Dedifferentiated amniotic fluid mesenchymal stem cell (primary cell): ENCODE measurements at regions not wholly inside any gene's neighbourhood (a gene's known extent, or its start where the extent isn't known, plus 50 kb on each side); places are given as distances from the start of the nearest gene placed in this dataset.
"Not testable (repeated sequence)": the region's sequence is repeated elsewhere in the genome, so short reads cannot be mapped to it uniquely, and the experiment has no call there.

Experiments
- DNase-seq: peaks from one replicate; pipeline ENCODE4 v3.0.0-alpha.2; 2016; ENCODE audit errors: extremely low spot score

DNA sequence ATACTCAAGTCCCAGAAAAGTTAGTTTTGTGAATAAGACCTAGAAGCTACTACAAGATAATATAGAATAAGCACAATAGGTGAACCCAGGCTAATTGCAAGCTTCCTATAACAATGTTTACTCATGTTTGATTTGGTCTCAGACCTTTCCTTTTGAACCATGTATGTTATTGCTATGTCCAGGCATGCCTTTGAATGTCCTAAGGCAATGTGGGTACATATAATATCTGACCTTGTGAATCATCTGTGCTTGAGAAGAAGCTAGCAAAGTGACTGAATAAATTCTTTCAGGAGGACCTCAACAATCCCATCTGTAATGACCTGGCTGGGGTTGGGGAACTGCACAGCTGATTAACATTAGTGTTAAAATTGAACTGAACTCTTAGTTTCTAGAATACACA lies 1285.9 kb upstream of the CELF4 start:
- DNase-seq, result no peak

DNA sequence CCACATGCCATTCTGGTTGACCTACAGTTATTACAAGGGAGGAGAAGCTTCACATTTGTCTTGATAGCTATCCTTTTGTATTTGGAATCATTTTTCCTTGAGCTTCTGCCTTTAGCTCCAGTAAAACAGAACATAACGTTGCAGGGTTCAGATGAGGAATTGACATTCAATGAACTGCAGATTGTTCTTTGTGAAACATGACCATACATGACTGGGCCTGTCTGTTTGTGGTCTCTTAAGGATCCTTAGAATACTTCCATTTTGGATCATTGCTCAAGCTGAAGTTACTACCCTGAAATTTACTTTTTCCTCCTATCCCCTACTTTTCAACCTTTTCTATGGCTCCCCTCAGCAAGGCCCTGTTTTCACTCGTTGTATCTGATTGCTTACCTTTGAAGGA lies 1281.7 kb upstream of the CELF4 start:
- DNase-seq, result no peak

DNA sequence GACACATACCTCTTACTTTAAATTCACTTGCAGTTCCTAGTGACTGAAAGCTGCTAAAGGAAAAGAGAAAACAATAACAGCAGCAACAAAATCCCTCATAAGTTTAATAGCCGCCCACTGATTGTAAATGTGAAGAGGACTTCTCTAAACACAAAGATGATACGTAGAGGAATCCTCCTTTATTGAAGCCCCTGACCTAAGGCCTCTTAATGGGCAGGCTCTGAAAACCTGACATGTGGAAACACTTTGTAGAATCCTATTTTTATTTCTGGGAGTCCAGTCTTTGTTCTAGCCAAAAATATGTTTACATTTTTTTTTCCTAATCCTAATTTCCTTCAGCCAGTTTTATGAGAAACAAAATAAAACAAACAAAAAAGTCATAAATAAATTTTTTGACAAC lies 1277.7 kb upstream of the CELF4 start:
- no peak for DNase-seq

DNA sequence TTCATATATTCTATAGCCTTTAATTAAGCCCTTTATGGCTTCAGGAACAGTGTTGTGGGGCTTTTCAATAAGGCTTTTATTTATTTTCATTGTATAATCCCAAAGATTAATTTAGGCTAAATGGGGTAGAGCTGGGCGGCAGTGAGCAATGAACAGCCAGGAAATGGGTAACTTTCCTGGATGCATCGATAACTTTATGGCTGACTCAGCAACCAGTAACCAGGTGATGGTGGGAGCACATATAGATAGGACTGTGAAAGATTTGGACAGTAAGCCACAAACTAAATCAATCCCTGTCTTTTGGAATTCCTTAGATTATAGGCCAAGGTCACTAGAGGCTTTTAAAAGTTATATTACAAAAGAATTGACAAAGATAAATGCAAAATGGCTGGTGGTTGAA lies 1260.6 kb upstream of the CELF4 start:
- no peak for DNase-seq

DNA sequence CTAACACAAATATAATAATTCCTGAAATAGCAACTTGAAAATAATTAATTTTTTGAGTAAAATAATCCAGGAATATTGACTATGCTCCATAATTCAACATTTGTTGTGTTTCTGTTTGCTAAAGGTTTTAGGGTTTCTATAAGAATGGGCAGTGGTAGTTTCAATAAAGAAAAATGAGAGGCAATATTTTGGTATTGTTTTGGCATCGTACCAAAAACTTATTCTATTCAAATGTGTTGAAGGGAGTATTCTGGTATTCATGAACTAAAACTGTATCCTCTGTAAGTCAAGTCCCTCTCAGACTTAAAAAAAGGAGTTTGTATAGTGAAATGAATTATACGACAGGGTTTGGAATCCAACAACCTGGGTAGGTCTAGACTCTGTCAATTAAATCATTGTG lies 1245.6 kb upstream of the CELF4 start:
- DNase-seq, result no peak

DNA sequence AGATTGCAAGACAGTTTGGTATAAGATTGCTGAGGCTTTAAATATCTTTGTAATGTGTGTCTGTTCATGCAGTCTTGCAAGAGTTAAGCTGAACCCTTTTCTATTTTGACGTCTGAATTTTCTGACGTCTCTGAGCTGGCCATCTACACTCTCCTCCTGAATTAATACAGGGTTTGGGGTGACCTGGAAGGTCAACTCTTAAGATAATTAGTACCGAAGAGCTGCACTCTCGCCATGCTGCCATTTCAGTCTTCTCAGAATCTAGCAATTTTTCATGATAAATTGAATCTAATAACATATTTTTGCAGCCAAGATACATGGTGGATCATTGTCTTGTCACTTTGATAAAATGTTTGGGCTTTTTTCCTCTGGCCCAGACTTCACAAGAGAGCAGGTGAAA lies 1245.2 kb upstream of the CELF4 start:
- DNase-seq, result no peak

DNA sequence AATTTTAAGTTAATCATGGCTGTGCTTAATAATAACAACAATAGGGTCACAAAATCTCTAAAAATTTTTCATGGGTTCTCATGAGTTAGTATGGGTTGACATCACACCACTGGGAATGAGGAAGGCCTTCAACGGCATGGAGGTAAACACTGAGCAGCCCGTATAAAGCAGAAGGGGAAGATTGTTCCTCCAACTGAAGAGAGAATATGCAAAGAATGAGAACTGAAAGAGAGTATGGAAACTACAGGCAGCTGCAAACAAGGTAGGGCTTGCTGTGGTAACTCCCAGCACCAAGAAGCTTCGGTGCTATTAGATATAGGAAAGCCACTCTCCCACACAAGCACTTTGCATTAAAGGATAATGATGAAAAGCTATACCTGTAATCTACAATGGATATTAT lies 1242.3 kb upstream of the CELF4 start:
- DNase-seq, result no peak

DNA sequence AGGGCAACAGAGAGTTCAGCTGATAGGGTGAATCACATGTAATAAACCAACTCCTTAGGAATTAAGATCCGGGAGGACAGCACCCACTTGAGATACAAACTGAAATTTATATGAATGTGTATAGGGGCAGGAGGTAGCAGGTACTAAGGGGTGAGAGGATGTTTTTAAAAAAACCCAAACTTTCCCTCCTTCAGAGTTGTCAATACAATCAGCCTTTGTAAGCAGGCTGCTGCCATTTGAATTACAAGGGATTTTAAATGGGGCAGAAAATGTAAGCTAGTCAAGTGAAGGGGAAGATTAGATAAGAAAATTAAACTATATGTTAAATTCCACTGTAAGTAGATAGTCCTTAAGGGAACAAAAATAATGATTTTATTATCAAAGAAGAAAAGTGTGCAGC lies 1239.7 kb upstream of the CELF4 start:
- DNase-seq, result no peak

DNA sequence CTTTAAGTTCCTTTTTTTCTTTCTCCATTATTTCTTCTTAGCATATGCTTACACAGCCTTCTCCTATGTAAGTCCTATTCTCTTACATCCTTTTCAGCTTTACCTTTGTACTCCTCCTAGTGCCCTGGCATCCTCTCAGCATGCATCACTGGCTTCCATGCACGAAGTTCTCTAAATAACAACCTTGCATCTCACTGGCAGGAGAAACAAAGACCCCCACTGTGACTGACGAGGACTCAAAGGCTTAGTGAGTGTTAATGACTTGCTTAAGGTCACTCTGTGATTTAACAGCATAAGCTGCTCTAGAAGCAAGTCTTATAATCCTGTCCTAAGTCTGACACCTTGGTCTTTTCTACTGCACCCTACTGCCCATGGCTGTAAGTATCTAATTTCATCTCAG lies 1236.0 kb upstream of the CELF4 start:
- no peak for DNase-seq

DNA sequence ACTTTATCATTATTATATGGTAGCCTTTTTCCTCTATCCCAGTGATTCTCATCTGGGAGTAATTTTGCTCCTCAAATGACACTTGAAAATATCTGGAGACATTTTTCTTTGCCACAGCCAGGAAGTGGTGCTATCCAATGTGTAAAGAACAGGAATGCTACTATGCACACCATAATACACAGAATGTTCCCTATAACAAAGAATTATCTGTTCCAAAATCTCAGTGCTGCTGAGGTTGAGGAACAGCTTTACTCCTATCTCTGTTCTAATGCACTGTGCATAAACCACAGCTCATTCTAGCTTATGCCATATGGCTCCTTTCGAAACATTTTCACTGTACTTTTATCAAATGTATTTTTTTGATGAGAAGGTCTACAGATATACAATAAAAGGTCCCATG lies 1231.2 kb upstream of the CELF4 start:
- DNase-seq, result no peak

DNA sequence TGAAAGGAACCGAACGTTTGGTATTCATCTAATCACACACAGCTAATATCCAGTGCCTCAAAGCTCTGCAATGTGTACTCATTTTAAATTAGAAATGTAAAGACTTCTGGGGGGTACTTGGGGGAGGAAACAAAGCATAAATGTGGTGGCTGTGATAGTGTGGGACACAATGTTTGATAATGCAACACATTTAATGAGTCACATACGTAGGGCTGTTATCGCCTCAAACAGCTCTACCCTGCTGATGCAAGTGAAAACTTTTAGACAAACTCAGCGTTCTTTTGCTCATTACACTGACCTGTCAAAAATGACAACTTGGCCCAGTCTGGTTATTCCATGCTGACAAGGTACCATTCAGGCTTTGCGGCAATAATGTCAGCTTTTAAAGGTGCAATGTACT lies 1227.1 kb upstream of the CELF4 start:
- DNase-seq, result no peak

DNA sequence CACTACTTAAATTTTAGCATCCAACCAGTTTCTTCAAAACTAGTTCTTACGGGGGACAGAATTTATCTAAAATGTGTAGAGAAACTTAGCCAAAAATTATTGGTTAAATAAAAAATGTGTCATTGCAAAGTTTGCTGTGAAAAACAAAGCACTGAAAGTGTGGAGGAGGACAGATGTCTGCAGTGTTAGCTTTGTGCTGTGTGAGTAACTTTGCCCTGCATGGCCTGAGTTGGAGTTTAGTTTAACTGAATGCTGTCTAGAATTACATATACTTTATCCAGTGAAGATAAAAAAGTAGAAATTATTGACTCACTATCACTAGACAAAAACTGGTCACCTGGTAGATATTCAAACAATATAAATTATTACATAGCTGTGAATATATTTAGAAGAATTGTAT lies 1225.2 kb upstream of the CELF4 start:
- DNase-seq, result no peak

DNA sequence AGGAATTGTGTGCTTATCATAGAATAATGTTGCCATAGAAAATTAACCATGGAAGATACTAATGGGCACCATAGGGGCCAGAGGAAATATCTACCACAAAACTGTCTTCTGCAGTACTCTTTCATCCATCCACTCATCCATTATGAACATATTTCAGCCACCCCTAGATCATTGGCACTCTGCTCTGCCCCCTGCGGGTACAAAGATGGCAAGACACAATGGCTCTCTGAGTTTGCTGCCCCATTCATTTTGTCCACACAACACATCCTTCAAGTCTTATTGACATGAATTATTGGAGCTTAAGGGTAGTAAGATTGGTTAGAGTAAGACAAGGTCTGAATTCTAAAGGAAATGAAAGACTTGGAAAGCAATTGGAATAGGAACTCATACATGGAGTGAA lies 1224.7 kb upstream of the CELF4 start:
- no peak for DNase-seq

DNA sequence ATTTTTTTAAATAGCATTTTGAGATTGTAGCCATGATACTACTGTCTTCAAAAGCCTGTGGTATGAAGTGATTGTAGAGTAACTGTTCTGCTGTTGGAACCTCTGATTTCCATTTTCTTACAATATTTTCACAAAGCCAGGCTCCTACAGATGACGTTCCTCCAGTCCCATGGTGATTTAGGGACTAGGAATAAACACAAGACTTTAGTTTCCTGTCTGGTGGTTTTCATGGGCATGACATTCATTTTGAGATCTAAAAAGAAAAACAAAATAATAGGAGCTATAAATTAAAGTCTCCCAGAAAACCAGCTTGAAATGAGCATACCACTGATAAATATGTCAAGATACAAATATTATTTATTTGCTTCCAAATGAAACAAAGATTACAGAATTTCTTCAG lies 1223.5 kb upstream of the CELF4 start:
- no peak for DNase-seq

DNA sequence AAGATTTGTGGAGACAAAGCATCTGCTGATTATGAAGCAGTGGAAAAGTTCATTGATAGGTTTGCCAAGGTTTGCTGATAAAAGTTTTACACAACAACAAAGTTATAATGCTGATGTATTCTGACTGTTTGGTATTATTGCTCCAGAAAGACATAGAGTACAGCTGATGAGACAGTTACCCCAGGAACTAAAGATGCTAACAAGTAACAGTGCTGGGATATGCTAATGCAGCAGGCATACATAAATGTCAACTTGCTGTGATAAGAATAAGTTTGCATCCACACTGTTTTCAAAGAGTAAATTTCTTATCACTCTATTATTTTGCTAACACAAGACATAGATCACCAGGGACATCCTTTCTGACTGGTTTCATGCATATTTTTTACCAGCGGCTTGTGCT lies 1221.3 kb upstream of the CELF4 start:
- no peak for DNase-seq

DNA sequence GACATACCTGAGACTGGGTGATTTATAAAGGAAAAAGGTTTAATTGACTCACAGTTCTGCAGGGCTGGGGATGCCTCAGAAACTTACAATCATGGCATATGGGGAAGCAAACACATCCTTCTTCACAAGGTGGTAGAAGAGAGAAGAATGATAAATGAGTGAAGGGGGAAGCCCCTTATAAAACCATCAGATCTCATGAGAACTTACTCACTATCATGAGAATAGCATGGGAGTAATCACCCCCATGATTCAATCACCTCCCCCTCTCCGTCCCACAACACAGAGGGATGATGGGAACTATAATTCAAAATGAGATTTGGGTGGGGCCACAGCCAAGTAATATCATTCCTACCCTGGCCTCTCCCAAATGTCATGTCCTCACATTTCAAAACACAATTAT lies 1206.0 kb upstream of the CELF4 start:
- DNase-seq, result not testable (repeated sequence)

DNA sequence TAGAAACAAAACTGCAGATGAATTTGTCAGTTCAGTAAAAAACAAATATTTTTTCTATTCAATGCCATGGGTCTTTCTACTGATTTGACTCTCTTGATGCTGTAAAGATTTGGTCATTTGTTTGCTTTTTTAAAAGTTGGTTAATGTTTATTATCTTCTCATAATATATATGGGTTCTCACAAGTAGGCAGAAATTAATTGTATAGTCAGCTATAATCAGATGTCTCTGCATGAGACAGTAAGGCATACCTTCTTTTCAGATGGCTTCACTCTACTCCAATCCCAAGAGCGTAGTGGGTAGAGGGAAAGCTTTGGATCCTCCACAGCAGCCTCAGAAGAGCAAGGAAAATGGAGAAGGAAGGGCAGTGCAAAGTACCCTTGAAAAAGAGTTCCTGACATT lies 1202.9 kb upstream of the CELF4 start:
- no peak for DNase-seq

DNA sequence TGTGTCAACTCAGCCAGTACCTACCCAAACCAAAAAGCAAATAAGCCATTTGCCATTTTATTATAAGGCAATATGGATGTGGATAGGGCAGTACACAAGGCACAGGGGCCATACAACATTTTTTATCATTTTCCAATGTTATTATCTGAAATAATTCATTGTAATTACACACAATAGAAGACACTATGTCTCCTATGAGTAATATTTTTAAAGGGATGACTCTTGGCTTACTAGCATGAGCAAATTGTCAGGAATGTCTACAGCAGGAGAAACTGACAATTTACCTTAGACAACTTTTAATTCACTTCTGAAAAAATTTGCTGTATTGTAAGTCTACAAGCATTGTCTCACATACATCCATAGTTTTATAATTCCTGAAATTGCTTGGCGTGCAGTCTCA lies 1193.9 kb upstream of the CELF4 start:
- no peak for DNase-seq

DNA sequence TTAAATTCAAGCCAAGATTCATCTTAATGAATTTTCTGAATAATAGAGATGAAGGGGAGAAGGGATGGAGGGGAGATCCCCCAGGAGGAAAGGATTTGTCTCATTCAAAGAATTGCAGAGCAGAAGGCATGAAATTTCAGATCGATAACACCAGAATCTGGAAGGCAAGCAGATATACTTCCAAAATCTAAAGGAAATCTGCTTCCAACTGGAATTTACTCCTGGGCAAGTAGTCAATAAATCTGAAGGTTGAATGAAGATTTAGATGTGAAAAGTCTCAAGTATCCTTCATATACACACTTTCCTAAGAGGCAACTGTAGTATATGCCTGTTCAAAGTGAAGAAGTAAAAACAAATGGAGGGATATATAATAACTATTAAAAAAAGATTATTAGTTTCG lies 1190.8 kb upstream of the CELF4 start:
- no peak for DNase-seq

DNA sequence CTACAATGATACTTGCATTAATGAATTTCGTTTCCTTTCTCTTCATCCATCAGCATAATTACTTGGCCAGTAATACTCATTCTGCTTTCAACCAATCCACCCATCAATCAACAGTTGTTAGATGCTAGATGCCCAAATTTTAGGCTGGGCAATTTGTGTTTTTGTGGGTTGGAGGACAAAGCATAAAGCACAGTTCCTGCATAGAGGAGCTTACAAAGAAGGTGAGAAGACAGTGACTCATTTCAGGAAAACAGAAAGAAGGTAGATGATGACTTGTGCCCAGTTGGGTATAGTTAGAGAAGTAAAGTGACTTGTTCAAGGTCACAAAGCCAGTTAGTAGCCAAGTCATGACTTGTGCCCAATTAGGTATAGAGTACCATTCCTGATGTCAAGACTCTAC lies 1186.8 kb upstream of the CELF4 start:
- no peak for DNase-seq

DNA sequence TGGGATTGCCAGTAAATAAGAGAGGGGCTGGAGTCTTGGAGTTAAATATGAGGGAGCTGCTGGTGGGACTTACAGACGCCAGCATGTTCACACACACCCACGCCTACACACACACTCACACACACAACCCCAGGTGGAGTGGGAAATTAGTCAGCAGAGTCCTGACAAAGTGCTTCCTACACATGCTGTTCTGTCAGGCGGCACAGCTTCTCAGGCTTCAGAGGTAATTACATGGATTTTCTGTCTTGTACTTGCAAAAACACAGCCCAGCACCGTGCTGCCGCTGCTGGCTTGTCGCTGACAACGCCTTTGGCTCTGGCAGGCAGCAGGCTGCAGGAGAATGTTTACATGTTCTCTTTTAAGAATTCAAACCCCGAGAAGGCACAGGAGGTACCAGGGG lies 1186.3 kb upstream of the CELF4 start:
- DNase-seq, result no peak

DNA sequence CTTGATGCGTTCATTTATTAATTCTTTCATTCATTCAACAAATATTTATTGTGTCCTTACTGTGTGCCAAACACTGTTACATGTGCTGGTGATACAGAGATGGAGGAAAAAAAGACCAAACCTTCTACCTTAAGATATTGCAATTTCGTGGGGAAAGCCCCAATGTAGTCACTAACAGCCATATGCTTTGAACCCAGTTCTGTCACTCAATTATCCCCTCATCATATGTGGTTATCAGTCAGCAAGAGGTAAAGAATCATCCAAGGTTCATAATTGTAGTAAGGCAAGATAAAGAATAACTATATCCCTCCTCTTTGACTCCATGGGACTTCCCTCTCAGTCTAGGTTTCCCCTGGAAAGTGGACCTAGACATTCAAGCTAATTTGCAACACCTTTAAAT lies 1185.6 kb upstream of the CELF4 start:
- DNase-seq, result no peak

DNA sequence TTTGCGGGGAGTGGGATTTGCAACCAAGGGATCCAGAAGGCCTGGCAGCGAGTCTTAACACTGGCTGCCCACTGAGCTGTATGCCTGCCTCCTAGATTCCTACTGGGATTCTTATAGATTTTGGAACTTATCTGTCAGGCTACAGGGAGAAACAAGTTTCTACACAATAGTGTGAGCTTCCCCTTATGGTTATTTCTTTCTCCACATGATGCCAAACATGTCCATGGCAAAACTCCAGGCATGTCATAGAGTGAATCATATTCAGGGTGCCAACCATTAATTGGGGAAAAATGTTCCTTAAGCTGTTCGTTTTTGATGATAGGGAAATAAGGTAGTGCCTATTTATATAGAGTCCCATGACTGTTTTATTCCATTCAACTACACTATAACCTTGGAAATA lies 1185.2 kb upstream of the CELF4 start:
- DNase-seq, result no peak

DNA sequence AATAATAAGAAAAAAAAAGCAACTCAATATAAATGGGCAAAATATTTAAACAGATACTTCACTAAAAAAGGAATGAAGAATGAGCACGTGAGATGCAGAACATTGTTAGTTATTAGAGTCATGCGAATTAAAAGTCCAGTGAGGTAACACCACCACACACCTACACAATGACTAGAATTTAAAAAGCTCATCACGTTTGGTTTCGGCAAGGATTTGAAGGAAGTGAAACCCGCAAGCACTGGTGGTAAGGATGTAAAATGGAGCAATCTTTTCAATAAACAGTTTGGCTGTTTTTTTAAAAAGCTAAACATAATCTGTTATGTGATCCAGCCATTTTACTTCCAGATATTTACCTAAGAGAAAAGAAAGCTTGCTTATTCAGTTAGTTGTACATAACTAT lies 1181.6 kb upstream of the CELF4 start:
- no peak for DNase-seq

DNA sequence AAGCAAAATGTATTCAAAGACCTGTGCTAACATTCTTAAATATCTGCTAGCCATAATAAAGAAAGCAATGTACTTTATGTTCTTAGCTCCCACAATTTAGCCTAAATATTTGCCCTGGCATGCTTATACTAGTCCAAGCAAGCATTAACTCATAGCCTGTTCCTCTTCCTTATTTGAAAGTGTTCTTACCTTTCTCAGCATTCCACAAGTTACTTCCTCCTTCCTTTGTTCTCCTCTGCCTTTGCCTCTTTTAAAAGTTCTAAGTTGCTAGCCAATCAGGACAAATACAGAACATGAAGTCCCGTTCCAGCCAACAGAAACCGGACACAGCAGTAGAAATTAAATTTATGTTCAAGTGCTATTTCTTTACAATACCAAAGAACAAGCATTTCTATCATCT lies 1154.6 kb upstream of the CELF4 start:
- DNase-seq, result not testable (repeated sequence)
